HEK293T (cell line): ENCODE measurements at regions not wholly inside any gene's neighbourhood (a gene's known extent, or its start where the extent isn't known, plus 50 kb on each side); places are given as distances from the start of the nearest gene placed in this dataset.
"Not testable (repeated sequence)": the region's sequence is repeated elsewhere in the genome, so short reads cannot be mapped to it uniquely, and the experiment has no call there.

ENCODE experiments used
- CTCF ChIA-PET: fragments of 350-600 bp; formaldehyde crosslinking; extraction: SDS; loops from one replicate; lab custom pipeline; 2021; ENCODE audit warnings: antibody characterized with exemption, inconsistent platforms; lab: Yijun Ruan, JAX
- POLR2A ChIA-PET: fragments of 350-600 bp; formaldehyde crosslinking; extraction: SDS; loops from one replicate; lab custom pipeline; 2020; ENCODE audit warnings: antibody characterized with exemption, inconsistent platforms; lab: Yijun Ruan, JAX
- DNase-seq: peaks from one replicate; pipeline ENCODE4 v3.0.0; 2012; ENCODE audit warnings: mixed read lengths; ENCODE audit errors: extremely low spot score
- ARNT ChIP-seq: fragments of 450-650 bp; IDR thresholded peaks from 2 replicates; pipeline ENCODE4 v1.6.1; 2017; ENCODE audit warnings: mild to moderate bottlenecking
- BHLHE40 ChIP-seq: fragments of 450-650 bp; IDR thresholded peaks from 2 replicates; pipeline ENCODE4 v1.6.1; 2016; ENCODE audit warnings: mild to moderate bottlenecking, moderate library complexity, borderline replicate concordance
- CTBP1 ChIP-seq: fragments of 450-650 bp; IDR thresholded peaks from 2 replicates; pipeline ENCODE4 v1.6.1; 2016; ENCODE audit warnings: borderline replicate concordance
- ELF4 ChIP-seq: fragments of 450-650 bp; IDR thresholded peaks from 2 replicates; pipeline ENCODE4 v1.6.1; 2017; ENCODE audit warnings: antibody characterized with exemption
- FOXA1 ChIP-seq: fragments of 450-650 bp; IDR thresholded peaks from 2 replicates; pipeline ENCODE4 v1.6.1; 2016; ENCODE audit warnings: mild to moderate bottlenecking
- FOXK2 ChIP-seq: fragments of 450-650 bp; IDR thresholded peaks from 2 replicates; pipeline ENCODE4 v1.6.1; 2016; ENCODE audit warnings: mild to moderate bottlenecking
- FOXM1 ChIP-seq: fragments of 450-650 bp; IDR thresholded peaks from 2 replicates; pipeline ENCODE4 v1.6.1; 2017; ENCODE audit warnings: mild to moderate bottlenecking, borderline replicate concordance
- HDGF ChIP-seq: fragments of 450-650 bp; IDR thresholded peaks from 2 replicates; pipeline ENCODE4 v1.6.1; 2017; ENCODE audit warnings: antibody characterized with exemption, borderline replicate concordance
- L3MBTL2 ChIP-seq: fragments of 450-650 bp; conservative IDR thresholded peaks from 2 replicates; pipeline ENCODE4 v1.6.1; 2016; ENCODE audit warnings: mild to moderate bottlenecking
- LEF1 ChIP-seq: fragments of 450-650 bp; IDR thresholded peaks from 2 replicates; pipeline ENCODE4 v1.6.1; 2017; ENCODE audit warnings: mild to moderate bottlenecking, borderline replicate concordance
- NFRKB ChIP-seq: fragments of 450-650 bp; IDR thresholded peaks from 2 replicates; pipeline ENCODE4 v1.6.1; 2016; ENCODE audit warnings: mild to moderate bottlenecking, moderate library complexity
- SP1 ChIP-seq: fragments of 450-650 bp; IDR thresholded peaks from 2 replicates; pipeline ENCODE4 v1.6.1; 2017
- SUZ12 ChIP-seq: fragments of 450-650 bp; IDR thresholded peaks from 2 replicates; pipeline ENCODE4 v1.6.1; 2016; ENCODE audit warnings: mild to moderate bottlenecking
- TARDBP ChIP-seq: fragments of 450-650 bp; IDR thresholded peaks from 2 replicates; pipeline ENCODE4 v1.6.1; 2016
- ZNF384 ChIP-seq: fragments of 450-650 bp; IDR thresholded peaks from 2 replicates; pipeline ENCODE4 v1.6.1; 2016
- TF ChIP-seq, protein P1 (sequence below): fragments of 450-650 bp; IDR thresholded peaks from 2 replicates; pipeline ENCODE4 v1.6.1; 2016

DNA sequence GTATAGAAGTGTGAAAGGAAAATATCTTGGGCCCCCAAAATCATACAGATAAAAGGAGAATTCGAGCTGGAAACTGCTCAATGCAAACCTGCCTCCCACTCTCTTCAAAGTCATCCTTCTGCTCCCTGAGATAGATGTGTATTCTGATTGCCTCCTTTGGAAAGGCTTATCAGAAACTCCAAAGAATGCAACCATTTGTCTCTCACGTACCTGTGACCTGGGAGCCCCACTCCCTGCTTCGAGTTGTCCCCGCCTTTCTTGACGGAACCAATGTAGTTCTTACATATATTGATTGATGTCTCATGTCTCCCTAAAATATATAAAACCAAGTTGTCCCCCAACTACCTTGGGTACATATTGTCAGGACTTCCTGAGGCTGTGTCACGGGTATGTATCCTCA, 163.8 kb downstream of the DIRAS2 start:
- DNase-seq = no peak
- CTCF ChIA-PET = no interaction called here

GRCh38 chr9:90485028-90485427, 157.6 kb downstream of the DIRAS2 start:
- POLR2A ChIA-PET = no interaction called here
- no peak for TF ChIP-seq SP1
- no peak for TF ChIP-seq FOXM1
- CTCF ChIA-PET = no interaction called here
- DNase-seq = no peak

More for the DNA sequence above, 163.8 kb downstream of the DIRAS2 start:
- TF ChIP-seq CTBP1 (no peak), HDGF (no peak), FOXA1 (no peak), TARDBP (no peak), ARNT (no peak), LEF1 (no peak), ELF4 (no peak), SP1 (no peak), FOXM1 (no peak), SUZ12 (no peak), NFRKB (no peak), L3MBTL2 (no peak), ZNF384 (no peak), FOXK2 (no peak), BHLHE40 (no peak)
- TF ChIP-seq, protein P1, sequence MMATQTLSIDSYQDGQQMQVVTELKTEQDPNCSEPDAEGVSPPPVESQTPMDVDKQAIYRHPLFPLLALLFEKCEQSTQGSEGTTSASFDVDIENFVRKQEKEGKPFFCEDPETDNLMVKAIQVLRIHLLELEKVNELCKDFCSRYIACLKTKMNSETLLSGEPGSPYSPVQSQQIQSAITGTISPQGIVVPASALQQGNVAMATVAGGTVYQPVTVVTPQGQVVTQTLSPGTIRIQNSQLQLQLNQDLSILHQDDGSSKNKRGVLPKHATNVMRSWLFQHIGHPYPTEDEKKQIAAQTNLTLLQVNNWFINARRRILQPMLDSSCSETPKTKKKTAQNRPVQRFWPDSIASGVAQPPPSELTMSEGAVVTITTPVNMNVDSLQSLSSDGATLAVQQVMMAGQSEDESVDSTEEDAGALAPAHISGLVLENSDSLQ = no peak
- POLR2A ChIA-PET = no interaction called here

DNA sequence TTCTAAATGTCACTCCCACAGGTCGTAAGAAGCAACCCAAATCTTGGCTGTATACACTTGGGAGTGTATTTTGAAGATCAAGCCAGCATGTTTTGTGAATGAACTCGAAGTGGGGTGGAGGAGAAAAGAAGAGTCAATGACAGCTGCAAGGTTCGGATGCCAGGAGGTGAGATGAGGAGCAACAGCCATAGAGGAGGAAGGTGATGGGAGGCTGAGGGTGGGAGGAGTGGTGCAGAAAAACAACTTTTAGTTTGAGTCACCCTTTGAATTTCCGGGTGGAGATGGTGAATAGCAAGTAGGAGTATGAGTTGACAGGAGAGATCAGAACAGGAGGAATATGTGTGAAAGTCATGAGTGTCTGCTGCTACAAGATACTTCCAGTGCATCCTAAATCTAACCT, 153.6 kb downstream of the DIRAS2 start:
- CTCF ChIA-PET = no interaction called here

GRCh38 chr9:90499761-90500160, 142.9 kb downstream of the DIRAS2 start:
- no peak for DNase-seq
- CTCF ChIA-PET = no interaction called here
- POLR2A ChIA-PET = no interaction called here
- TF ChIP-seq L3MBTL2 = no peak
- no peak for TF ChIP-seq LEF1
- TF ChIP-seq ZNF384 = no peak
- no peak for TF ChIP-seq CTBP1
- TF ChIP-seq NFRKB = no peak
- no peak for TF ChIP-seq ARNT
- TF ChIP-seq FOXM1 = no peak
- no peak for TF ChIP-seq TARDBP

More for the DNA sequence above, 153.6 kb downstream of the DIRAS2 start:
- no peak for TF ChIP-seq LEF1
- TF ChIP-seq ZNF384 = no peak
- TF ChIP-seq HDGF = no peak
- no peak for TF ChIP-seq L3MBTL2
- TF ChIP-seq SUZ12 = no peak
- no peak for TF ChIP-seq CTBP1
- TF ChIP-seq FOXK2 = no peak
- no peak for TF ChIP-seq TARDBP
- no peak for TF ChIP-seq FOXM1
- no peak for TF ChIP-seq FOXA1
- no peak for TF ChIP-seq SP1
- no peak for TF ChIP-seq ARNT
- TF ChIP-seq, protein P1 = no peak
- DNase-seq = no peak
- POLR2A ChIA-PET = no interaction called here

DNA sequence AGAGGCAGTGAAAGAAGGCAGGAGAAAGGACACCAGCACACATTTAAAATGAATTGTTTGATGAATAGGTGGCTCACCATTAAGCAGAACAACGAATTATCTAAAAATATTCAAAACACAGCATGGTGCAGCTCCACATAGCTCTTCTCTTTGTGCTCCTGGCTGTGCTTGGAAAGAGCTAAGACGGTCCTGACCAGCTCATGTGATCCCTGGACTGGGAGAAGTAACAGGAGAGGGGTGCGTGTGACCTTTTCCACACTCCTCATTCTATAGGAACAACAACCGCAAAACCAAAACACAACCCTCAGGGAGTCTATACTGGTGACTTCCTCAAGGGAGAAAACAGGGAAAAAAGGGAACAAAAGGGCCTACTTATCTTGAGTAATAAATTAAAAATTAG, 140.5 kb downstream of the DIRAS2 start:
- POLR2A ChIA-PET = interaction anchor here (0.7 kb wide), 1 partner anchor 165 kb away, joined by 4 read pairs; no protein-coding TSS in a partner anchor
- CTCF ChIA-PET = no interaction called here
- no peak for TF ChIP-seq SP1
- no peak for TF ChIP-seq SUZ12
- TF ChIP-seq FOXM1 = no peak
- no peak for TF ChIP-seq HDGF
- TF ChIP-seq LEF1 = no peak
- TF ChIP-seq L3MBTL2 = no peak
- TF ChIP-seq TARDBP = no peak
- no peak for TF ChIP-seq FOXA1
- no peak for TF ChIP-seq ZNF384
- TF ChIP-seq, protein P1 = no peak
- no peak for TF ChIP-seq CTBP1
- TF ChIP-seq BHLHE40 = no peak
- no peak for DNase-seq

GRCh38 chr9:90504486-90504885, 138.1 kb downstream of the DIRAS2 start:
- POLR2A ChIA-PET = no interaction called here

GRCh38 chr9:90505695-90506094, 136.9 kb downstream of the DIRAS2 start:
- no peak for DNase-seq
- ChIA-PET POLR2A (no interaction called here), CTCF (no interaction called here)
- no peak for TF ChIP-seq BHLHE40
- TF ChIP-seq L3MBTL2 = no peak
- TF ChIP-seq SUZ12 = no peak
- no peak for TF ChIP-seq ARNT
- no peak for TF ChIP-seq SP1
- no peak for TF ChIP-seq NFRKB
- TF ChIP-seq ZNF384 = no peak
- TF ChIP-seq LEF1 = no peak
- TF ChIP-seq FOXK2 = no peak
- no peak for TF ChIP-seq FOXM1

More at GRCh38 chr9:90504486-90504885, 138.1 kb downstream of the DIRAS2 start:
- TF ChIP-seq HDGF (no peak), FOXA1 (no peak), FOXK2 (no peak), CTBP1 (no peak), SP1 (no peak), L3MBTL2 (no peak)
- CTCF ChIA-PET = no interaction called here
- no peak for DNase-seq

- POLR2A ChIA-PET = not testable (repeated sequence)
Measured at GRCh38 chr9:90506402-90506801, 136.2 kb downstream of the DIRAS2 start.

More at GRCh38 chr9:90506402-90506801, 136.2 kb downstream of the DIRAS2 start:
- CTCF ChIA-PET, DNase-seq: not testable (repeated sequence)
